ENCODE measurements at regions not wholly inside any gene's neighbourhood (a gene's known extent, or its start where the extent isn't known, plus 50 kb on each side); places are given as distances from the start of the nearest gene placed in this dataset.

- Mint-ChIP-seq H3K4me3 (no peak overlapping the region), H3K27me3 (ENCODE audit: insufficient read depth) (no peaks in the 10 kb centered on the region), H3K27ac (no peak overlapping the region), H3K9me3 (peaks cover 12% of the 10 kb centered on the region), H3K4me1 (ENCODE audit: low read depth) (no peaks in the 10 kb centered on the region), H3K36me3 (ENCODE audit: low read depth) (no peaks in the 10 kb centered on the region)
- intact Hi-C loops (cut with micrococcal nuclease) = no loop called here
- DNase-seq (ENCODE audit: low spot score) = no peak
Measured at GRCh38 chr11:91133361-91133760, 910.5 kb upstream of the CHORDC1 start.

- no peaks in the 10 kb centered on the region for H3K4me1 Mint-ChIP-seq (ENCODE audit: low read depth)
Measured at GRCh38 chr11:91129596-91129995, 906.7 kb upstream of the CHORDC1 start.

GRCh38 chr11:91124363-91124762, 901.5 kb upstream of the CHORDC1 start:
- DNase-seq (ENCODE audit: low spot score) = no peak
- H3K4me1 Mint-ChIP-seq (ENCODE audit: low read depth) = no peaks in the 10 kb centered on the region
- no peaks in the 10 kb centered on the region for H3K36me3 Mint-ChIP-seq (ENCODE audit: low read depth)
- H3K27ac Mint-ChIP-seq = no peak overlapping the region
- intact Hi-C loops (cut with micrococcal nuclease) = no loop called here
- H3K9me3 Mint-ChIP-seq = peaks cover 9% of the 10 kb centered on the region
- no peaks in the 10 kb centered on the region for H3K27me3 Mint-ChIP-seq (ENCODE audit: insufficient read depth)
- no peak overlapping the region for H3K4me3 Mint-ChIP-seq

More at GRCh38 chr11:91129596-91129995, 906.7 kb upstream of the CHORDC1 start:
- intact Hi-C loops (cut with micrococcal nuclease) = no loop called here
- Mint-ChIP-seq H3K27me3 (ENCODE audit: insufficient read depth) (no peaks in the 10 kb centered on the region), H3K4me3 (no peak overlapping the region), H3K27ac (no peak overlapping the region), H3K36me3 (ENCODE audit: low read depth) (no peaks in the 10 kb centered on the region), H3K9me3 (peaks cover 9% of the 10 kb centered on the region)
- DNase-seq (ENCODE audit: low spot score) = no peak

GRCh38 chr11:91115116-91115515, 892.3 kb upstream of the CHORDC1 start:
- DNase-seq (ENCODE audit: low spot score) = no peak
- Mint-ChIP-seq H3K36me3 (ENCODE audit: low read depth) (no peaks in the 10 kb centered on the region), H3K4me3 (no peak overlapping the region), H3K9me3 (peaks cover 4% of the 10 kb centered on the region), H3K4me1 (ENCODE audit: low read depth) (no peaks in the 10 kb centered on the region), H3K27me3 (ENCODE audit: insufficient read depth) (no peaks in the 10 kb centered on the region), H3K27ac (no peak overlapping the region)
- intact Hi-C loops (cut with micrococcal nuclease) = no loop called here

GRCh38 chr11:91104237-91104636, 881.4 kb upstream of the CHORDC1 start:
- peaks cover 8% of the 10 kb centered on the region for H3K9me3 Mint-ChIP-seq
- H3K4me1 Mint-ChIP-seq (ENCODE audit: low read depth) = no peaks in the 10 kb centered on the region
- DNase-seq (ENCODE audit: low spot score) = no peak
- no peak overlapping the region for H3K4me3 Mint-ChIP-seq
- H3K27me3 Mint-ChIP-seq (ENCODE audit: insufficient read depth) = no peaks in the 10 kb centered on the region
- H3K27ac Mint-ChIP-seq = no peak overlapping the region
- intact Hi-C loops (cut with micrococcal nuclease) = no loop called here
- H3K36me3 Mint-ChIP-seq (ENCODE audit: low read depth) = no peaks in the 10 kb centered on the region

- H3K4me3 Mint-ChIP-seq = no peak overlapping the region
- no peaks in the 10 kb centered on the region for H3K27me3 Mint-ChIP-seq (ENCODE audit: insufficient read depth)
- H3K4me1 Mint-ChIP-seq (ENCODE audit: low read depth) = no peaks in the 10 kb centered on the region
- H3K27ac Mint-ChIP-seq = no peak overlapping the region
- intact Hi-C loops (cut with micrococcal nuclease) = no loop called here
- peaks cover 8% of the 10 kb centered on the region for H3K9me3 Mint-ChIP-seq
- no peak for DNase-seq (ENCODE audit: low spot score)
- no peaks in the 10 kb centered on the region for H3K36me3 Mint-ChIP-seq (ENCODE audit: low read depth)
Measured at GRCh38 chr11:91100427-91100826, 877.6 kb upstream of the CHORDC1 start.

- Mint-ChIP-seq H3K4me1 (ENCODE audit: low read depth) (no peaks in the 10 kb centered on the region), H3K9me3 (no peaks in the 10 kb centered on the region), H3K27ac (no peak overlapping the region), H3K27me3 (ENCODE audit: insufficient read depth) (no peaks in the 10 kb centered on the region), H3K36me3 (ENCODE audit: low read depth) (no peaks in the 10 kb centered on the region), H3K4me3 (no peak overlapping the region)
- intact Hi-C loops (cut with micrococcal nuclease) = no loop called here
- no peak for DNase-seq (ENCODE audit: low spot score)
Measured at GRCh38 chr11:91097083-91097482, 874.2 kb upstream of the CHORDC1 start.

GRCh38 chr11:91093141-91093540, 870.3 kb upstream of the CHORDC1 start:
- H3K4me1 Mint-ChIP-seq (ENCODE audit: low read depth) = no peaks in the 10 kb centered on the region
- H3K9me3 Mint-ChIP-seq = no peaks in the 10 kb centered on the region
- no peak overlapping the region for H3K4me3 Mint-ChIP-seq
- H3K36me3 Mint-ChIP-seq (ENCODE audit: low read depth) = no peaks in the 10 kb centered on the region
- intact Hi-C loops (cut with micrococcal nuclease) = no loop called here
- no peak overlapping the region for H3K27ac Mint-ChIP-seq
- DNase-seq (ENCODE audit: low spot score) = no peak
- H3K27me3 Mint-ChIP-seq (ENCODE audit: insufficient read depth) = no peaks in the 10 kb centered on the region

GRCh38 chr11:91091563-91091962, 868.7 kb upstream of the CHORDC1 start:
- intact Hi-C loops (cut with micrococcal nuclease) = no loop called here
- Mint-ChIP-seq H3K27ac (no peak overlapping the region), H3K4me3 (no peak overlapping the region), H3K27me3 (ENCODE audit: insufficient read depth) (no peaks in the 10 kb centered on the region), H3K9me3 (no peaks in the 10 kb centered on the region), H3K4me1 (ENCODE audit: low read depth) (no peaks in the 10 kb centered on the region), H3K36me3 (ENCODE audit: low read depth) (no peaks in the 10 kb centered on the region)
- no peak for DNase-seq (ENCODE audit: low spot score)

- no peaks in the 10 kb centered on the region for H3K4me1 Mint-ChIP-seq (ENCODE audit: low read depth)
- peaks cover 14% of the 10 kb centered on the region for H3K9me3 Mint-ChIP-seq
- H3K27me3 Mint-ChIP-seq (ENCODE audit: insufficient read depth) = no peaks in the 10 kb centered on the region
- intact Hi-C loops (cut with micrococcal nuclease) = no loop called here
- H3K36me3 Mint-ChIP-seq (ENCODE audit: low read depth) = no peaks in the 10 kb centered on the region
- DNase-seq (ENCODE audit: low spot score) = no peak
- H3K4me3 Mint-ChIP-seq = no peak overlapping the region
- no peak overlapping the region for H3K27ac Mint-ChIP-seq
Measured at GRCh38 chr11:91086028-91086427, 863.2 kb upstream of the CHORDC1 start.

GRCh38 chr11:91082255-91082654, 859.4 kb upstream of the CHORDC1 start:
- Mint-ChIP-seq H3K4me3 (no peak overlapping the region), H3K27me3 (ENCODE audit: insufficient read depth) (no peaks in the 10 kb centered on the region), H3K9me3 (peaks cover 19% of the 10 kb centered on the region), H3K27ac (no peak overlapping the region), H3K36me3 (ENCODE audit: low read depth) (no peaks in the 10 kb centered on the region), H3K4me1 (ENCODE audit: low read depth) (no peaks in the 10 kb centered on the region)
- DNase-seq (ENCODE audit: low spot score) = no peak
- intact Hi-C loops (cut with micrococcal nuclease) = no loop called here

GRCh38 chr11:91081440-91082043, 858.7 kb upstream of the CHORDC1 start:
- Mint-ChIP-seq H3K27ac (no peak overlapping the region), H3K27me3 (ENCODE audit: insufficient read depth) (no peaks in the 10 kb centered on the region), H3K36me3 (ENCODE audit: low read depth) (no peaks in the 10 kb centered on the region), H3K9me3 (peaks cover 19% of the 10 kb centered on the region), H3K4me1 (ENCODE audit: low read depth) (no peaks in the 10 kb centered on the region), H3K4me3 (no peak overlapping the region)
- DNase-seq (ENCODE audit: low spot score) = no peak
- intact Hi-C loops (cut with micrococcal nuclease) = no loop called here

GRCh38 chr11:91078221-91078620, 855.4 kb upstream of the CHORDC1 start:
- DNase-seq (ENCODE audit: low spot score) = no peak
- Mint-ChIP-seq H3K9me3 (peaks cover 11% of the 10 kb centered on the region), H3K27ac (no peak overlapping the region), H3K27me3 (ENCODE audit: insufficient read depth) (no peaks in the 10 kb centered on the region), H3K36me3 (ENCODE audit: low read depth) (no peaks in the 10 kb centered on the region), H3K4me3 (no peak overlapping the region), H3K4me1 (ENCODE audit: low read depth) (no peaks in the 10 kb centered on the region)
- intact Hi-C loops (cut with micrococcal nuclease) = no loop called here

- intact Hi-C loops (cut with micrococcal nuclease) = no loop called here
- H3K27me3 Mint-ChIP-seq (ENCODE audit: insufficient read depth) = no peaks in the 10 kb centered on the region
- H3K36me3 Mint-ChIP-seq (ENCODE audit: low read depth) = no peaks in the 10 kb centered on the region
- peaks cover 4% of the 10 kb centered on the region for H3K9me3 Mint-ChIP-seq
- H3K4me1 Mint-ChIP-seq (ENCODE audit: low read depth) = no peaks in the 10 kb centered on the region
- no peak overlapping the region for H3K4me3 Mint-ChIP-seq
- no peak overlapping the region for H3K27ac Mint-ChIP-seq
- no peak for DNase-seq (ENCODE audit: low spot score)
Measured at GRCh38 chr11:91075032-91075695, 852.3 kb upstream of the CHORDC1 start.
